Stomach smooth muscle (tissue), 2 donors: ENCODE measurements at regions not wholly inside any gene's neighbourhood (a gene's known extent, or its start where the extent isn't known, plus 50 kb on each side); places are given as distances from the start of the nearest gene placed in this dataset.

Experiments used
- H3K27ac ChIP-seq: one replicate; pipeline ENCODE4 v1.7.0; 2013; ENCODE audit warnings: mild to moderate bottlenecking, low read length, inconsistent platforms
- H3K27me3 ChIP-seq, 2 donors: one replicate each; pipeline ENCODE4 v1.7.0; 2013; ENCODE audit warnings: low read length in 2 of 2; ENCODE audit not compliant: insufficient read depth in 2 of 2, control insufficient read depth in 1 of 2
- H3K36me3 ChIP-seq, 2 donors: one replicate each; pipeline ENCODE4 v1.7.0; 2013; ENCODE audit warnings: low read length in 2 of 2; ENCODE audit not compliant: control insufficient read depth in 2 of 2, insufficient read depth in 2 of 2
- H3K4me1 ChIP-seq: one replicate; pipeline ENCODE4 v1.7.0; 2013; ENCODE audit warnings: low read length; ENCODE audit not compliant: control insufficient read depth, insufficient read depth
- H3K4me3 ChIP-seq, 2 donors: one replicate each; pipeline ENCODE4 v1.7.0; 2013; ENCODE audit warnings: low read length in 2 of 2
- H3K9ac ChIP-seq, 2 donors: one replicate each; pipeline ENCODE4 v1.7.0; 2013; ENCODE audit warnings: low read length in 2 of 2, mild to moderate bottlenecking in 1 of 2
- H3K9me3 ChIP-seq, 2 donors: one replicate each; pipeline ENCODE4 v1.7.0; 2013; ENCODE audit warnings: low read length in 2 of 2; ENCODE audit not compliant: control insufficient read depth in 2 of 2
- donor health status: healthy.
- donor health status: Pancreatic carcinoma.

DNA sequence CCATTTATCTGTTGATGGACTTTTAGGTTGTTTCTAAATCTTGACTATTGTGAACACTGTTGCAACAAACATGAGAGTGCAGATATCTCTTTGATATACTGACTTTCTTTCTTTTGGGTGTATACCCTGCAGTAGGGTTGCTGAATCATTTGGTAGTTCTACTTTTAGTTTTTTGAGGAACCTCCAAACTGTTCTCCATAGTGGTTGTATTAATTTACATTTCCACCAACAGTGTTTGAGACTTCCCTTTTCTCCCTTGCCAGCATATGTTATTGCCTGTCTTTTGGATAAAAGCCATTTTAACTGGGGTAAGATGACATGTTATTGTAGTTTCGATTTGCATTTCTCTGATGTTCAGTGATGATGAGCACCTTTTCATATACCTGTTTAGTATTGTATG, 330.0 kb downstream of the DDX10 start:
- Histone ChIP-seq H3K4me3 (no peak overlapping the region), H3K4me1 (no peaks in the 10 kb centered on the region), H3K9me3 (peaks cover 3 to 4% of the 10 kb centered on the region in 2 donors), H3K27me3 (no peaks in the 10 kb centered on the region), H3K36me3 (no peaks in the 10 kb centered on the region), H3K27ac (no peak overlapping the region), H3K9ac (no peak overlapping the region)

DNA sequence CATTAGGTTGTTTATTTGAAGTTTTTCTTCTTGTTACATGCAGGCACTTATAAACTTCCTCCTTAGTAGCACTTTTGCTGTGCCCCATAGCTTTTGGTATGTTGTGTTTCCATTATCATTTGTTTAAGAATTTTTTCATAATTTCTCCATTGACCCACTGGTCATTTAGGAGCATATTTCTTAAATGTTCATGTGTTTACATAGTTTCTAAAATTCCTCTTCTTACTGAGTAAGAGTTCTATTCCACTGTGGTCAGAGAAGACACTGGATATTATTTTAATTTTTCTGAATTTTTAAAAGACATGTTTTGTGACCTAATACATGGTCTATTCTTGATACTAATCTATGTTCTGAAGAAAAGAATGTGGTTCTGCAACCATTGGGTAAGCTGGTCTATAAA, 333.0 kb downstream of the DDX10 start:
- Histone ChIP-seq H3K9ac (no peak overlapping the region), H3K27ac (no peak overlapping the region), H3K36me3 (no peaks in the 10 kb centered on the region), H3K4me1 (no peaks in the 10 kb centered on the region), H3K9me3 (peaks cover 3 to 7% of the 10 kb centered on the region in 2 donors), H3K4me3 (no peak overlapping the region), H3K27me3 (no peaks in the 10 kb centered on the region)

DNA sequence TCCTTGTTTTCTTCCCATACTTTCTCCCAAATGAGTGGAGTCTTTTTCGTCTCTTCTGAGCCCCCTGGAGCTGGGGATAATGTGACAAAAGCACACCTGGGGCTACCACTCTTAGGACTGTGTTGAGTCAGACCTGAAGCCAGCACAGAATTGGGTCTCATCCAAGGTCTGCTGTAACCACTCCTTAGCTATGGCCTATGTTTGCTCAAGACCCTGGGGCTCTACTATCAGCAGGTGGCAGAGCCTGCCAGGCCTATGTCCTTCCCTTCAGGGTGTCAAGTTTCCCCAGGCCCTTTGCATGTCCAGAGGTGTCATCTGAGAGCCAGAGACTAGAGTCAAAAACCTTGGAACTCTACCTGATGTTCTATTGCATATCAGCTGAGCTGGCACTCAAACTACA, 335.7 kb downstream of the DDX10 start:
- Histone ChIP-seq H3K27me3 (no peaks in the 10 kb centered on the region), H3K9me3 (peaks cover 3 to 6% of the 10 kb centered on the region in 2 donors), H3K27ac (no peak overlapping the region), H3K9ac (no peak overlapping the region), H3K4me3 (no peak overlapping the region), H3K4me1 (no peaks in the 10 kb centered on the region), H3K36me3 (no peaks in the 10 kb centered on the region)

DNA sequence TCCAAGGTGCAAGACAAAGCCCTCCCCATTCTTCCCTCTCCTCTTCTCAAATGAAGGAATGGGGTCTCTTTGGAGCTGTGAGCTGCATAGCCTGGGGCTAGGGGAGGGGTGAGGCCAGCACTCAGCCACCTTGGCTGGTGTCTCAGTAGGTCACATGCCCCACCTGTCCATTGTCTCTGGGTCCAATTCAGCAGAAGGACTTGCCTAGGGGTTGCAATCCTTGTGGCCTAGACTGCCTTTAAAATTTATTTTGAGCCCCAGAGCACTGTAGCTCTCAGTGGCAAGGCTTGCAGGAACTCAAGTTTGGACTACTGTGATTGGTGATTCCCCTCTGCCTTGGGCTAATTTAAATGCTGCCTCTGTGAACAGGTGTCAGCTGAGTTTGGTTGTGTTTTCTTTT, 336.7 kb downstream of the DDX10 start:
- H3K9ac ChIP-seq, result no peak overlapping the region
- peaks cover under 1 to 4% of the 10 kb centered on the region in 2 donors for H3K9me3 ChIP-seq
- H3K27ac ChIP-seq, result no peak overlapping the region
- H3K36me3 ChIP-seq, result no peaks in the 10 kb centered on the region
- no peaks in the 10 kb centered on the region for H3K4me1 ChIP-seq
- H3K27me3 ChIP-seq, result no peaks in the 10 kb centered on the region
- no peak overlapping the region for H3K4me3 ChIP-seq

DNA sequence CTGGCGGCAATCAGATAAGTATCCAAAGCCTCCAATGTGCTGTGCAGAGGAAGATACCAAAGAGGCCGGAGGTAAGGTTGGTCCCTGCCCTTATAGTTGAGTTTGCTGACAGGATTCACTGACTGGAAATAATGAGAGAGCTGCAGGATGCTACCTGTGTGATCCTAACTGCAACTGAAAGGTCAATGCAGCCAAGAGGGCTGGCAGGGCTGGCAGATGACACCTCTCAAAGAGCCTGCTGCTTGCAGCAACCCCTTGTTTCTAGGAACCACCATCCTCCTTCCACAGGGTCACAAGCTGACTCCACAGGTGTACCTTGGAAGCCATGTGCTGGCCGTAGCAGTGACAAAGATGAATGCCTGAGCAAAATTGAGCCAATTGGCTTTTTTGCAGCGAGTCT, 348.1 kb downstream of the DDX10 start:
- no peaks in the 10 kb centered on the region for H3K27me3 ChIP-seq
- no peak overlapping the region for H3K4me3 ChIP-seq
- H3K4me1 ChIP-seq, result no peaks in the 10 kb centered on the region
- no peak overlapping the region for H3K27ac ChIP-seq
- H3K36me3 ChIP-seq, result no peaks in the 10 kb centered on the region
- H3K9me3 ChIP-seq, result no peaks in the 10 kb centered on the region
- no peak overlapping the region for H3K9ac ChIP-seq

DNA sequence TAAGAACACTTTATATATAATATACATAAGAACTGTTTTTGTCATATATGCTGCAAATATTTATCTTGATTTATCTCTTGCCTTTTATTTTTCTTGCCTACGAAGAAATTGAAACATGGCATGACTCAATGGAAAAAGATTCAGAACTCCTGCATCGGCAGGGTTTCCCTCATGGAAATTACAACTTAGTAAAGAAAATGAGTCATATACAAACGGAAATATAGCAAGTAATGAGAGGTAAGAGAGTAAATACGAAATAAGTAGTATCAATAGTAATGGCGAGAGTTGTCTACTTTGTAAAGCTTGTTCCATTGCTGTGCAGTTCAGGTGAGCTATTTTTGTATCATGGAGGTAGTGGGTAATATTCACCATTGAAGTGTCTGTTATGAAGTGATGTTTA, 350.4 kb downstream of the DDX10 start:
- Histone ChIP-seq H3K9ac (no peak overlapping the region), H3K4me3 (no peak overlapping the region), H3K36me3 (no peaks in the 10 kb centered on the region), H3K27ac (no peak overlapping the region), H3K9me3 (no peaks in the 10 kb centered on the region), H3K4me1 (no peaks in the 10 kb centered on the region), H3K27me3 (no peaks in the 10 kb centered on the region)

DNA sequence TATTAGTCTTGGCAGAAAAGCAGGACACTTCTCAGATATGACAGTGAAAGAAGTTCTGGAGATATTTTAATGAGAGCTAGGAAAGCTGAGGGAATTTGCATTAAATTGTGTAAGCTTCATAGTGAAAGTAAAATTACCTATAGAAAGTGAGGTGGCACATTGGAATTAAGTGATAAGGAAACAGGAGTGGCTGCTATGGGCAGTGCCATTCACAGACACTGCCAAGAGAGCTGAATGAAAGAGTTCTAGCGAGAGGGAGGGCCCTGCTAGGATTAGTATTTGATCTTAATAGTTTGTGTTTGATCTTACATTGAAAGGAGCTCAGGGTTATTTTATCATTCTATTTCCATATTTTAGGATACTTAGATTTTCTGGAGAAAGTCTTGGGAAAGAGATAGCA, 351.9 kb downstream of the DDX10 start:
- Histone ChIP-seq H3K27ac (no peak overlapping the region), H3K4me1 (no peaks in the 10 kb centered on the region), H3K36me3 (no peaks in the 10 kb centered on the region), H3K27me3 (no peaks in the 10 kb centered on the region), H3K9ac (no peak overlapping the region), H3K4me3 (no peak overlapping the region), H3K9me3 (no peaks in the 10 kb centered on the region)

DNA sequence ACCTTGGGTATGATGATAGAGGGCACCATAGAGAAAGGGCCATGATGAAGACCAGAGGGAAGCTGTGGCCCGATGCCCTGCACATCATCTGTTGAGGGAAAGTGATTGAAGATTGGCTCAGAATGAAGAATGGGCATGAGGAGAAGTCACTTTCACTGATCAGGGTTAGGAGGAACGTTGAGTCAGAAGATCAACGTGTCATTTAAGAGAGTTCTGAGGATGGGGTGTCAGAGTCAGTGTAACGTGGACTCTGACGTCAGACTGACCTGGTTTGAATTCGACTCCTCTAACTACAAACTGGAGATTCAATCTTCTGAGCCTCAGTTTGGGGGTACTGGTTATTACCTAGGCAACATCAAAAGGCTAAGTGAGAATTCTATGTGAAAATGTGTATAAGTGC, 352.6 kb downstream of the DDX10 start:
- no peak overlapping the region for H3K9ac ChIP-seq
- H3K4me3 ChIP-seq, result no peak overlapping the region
- H3K9me3 ChIP-seq, result no peaks in the 10 kb centered on the region
- no peak overlapping the region for H3K27ac ChIP-seq
- no peaks in the 10 kb centered on the region for H3K4me1 ChIP-seq
- H3K36me3 ChIP-seq, result no peaks in the 10 kb centered on the region
- no peaks in the 10 kb centered on the region for H3K27me3 ChIP-seq

DNA sequence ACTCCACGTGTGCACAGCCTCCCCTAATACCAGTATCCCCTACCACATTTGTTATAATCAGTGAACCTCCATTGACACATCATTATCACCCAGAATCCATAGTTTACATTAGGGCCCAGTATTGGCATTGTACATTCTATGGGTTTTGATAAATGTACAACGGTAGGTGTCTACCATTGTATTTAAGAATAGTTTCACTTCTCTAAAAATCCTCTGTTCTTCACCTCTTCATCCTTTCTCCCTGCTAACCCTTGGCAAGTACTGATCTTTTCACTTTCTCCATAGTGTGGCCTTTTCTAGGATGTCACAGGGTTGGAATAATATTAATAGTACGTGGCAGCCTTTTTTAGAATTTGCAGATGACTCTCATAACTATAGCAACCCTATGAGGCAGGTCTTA, 353.8 kb downstream of the DDX10 start:
- H3K27ac ChIP-seq, result no peak overlapping the region
- no peaks in the 10 kb centered on the region for H3K4me1 ChIP-seq
- no peak overlapping the region for H3K9ac ChIP-seq
- H3K9me3 ChIP-seq, result no peaks in the 10 kb centered on the region
- H3K4me3 ChIP-seq, result no peak overlapping the region
- no peaks in the 10 kb centered on the region for H3K27me3 ChIP-seq
- H3K36me3 ChIP-seq, result no peaks in the 10 kb centered on the region

DNA sequence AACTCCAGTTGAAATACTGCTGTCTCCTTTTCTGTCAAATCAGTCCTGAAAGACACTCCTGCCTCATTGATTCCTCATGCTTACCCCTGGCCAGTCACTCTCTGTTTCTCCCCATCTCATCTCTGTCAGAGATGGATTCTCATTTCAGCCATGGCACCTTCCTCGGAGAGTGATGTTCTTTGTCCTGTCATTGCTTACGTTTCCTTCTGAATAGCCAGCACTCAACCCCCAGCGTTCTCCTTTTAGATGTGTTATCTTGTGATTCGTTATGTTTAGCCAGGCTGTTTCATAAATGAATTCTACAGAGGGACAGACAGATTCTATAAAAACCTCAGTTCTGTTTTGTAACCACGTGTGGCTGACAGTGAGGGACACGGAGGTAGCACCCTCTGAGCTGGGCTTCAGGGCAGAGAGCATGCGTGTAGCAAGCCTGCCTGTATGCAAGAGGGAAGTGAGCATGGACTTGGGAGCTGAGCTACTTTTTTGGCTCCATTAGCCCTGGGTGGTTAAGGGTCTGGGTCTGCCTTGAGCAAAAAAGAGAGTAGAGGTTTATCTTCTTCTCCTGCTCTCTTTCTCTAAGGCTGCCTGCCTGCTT, 354.6 kb downstream of the DDX10 start:
- H3K9ac ChIP-seq, result no peak overlapping the region
- no peaks in the 10 kb centered on the region for H3K27me3 ChIP-seq
- no peaks in the 10 kb centered on the region for H3K9me3 ChIP-seq
- H3K4me3 ChIP-seq, result no peak overlapping the region
- no peaks in the 10 kb centered on the region for H3K4me1 ChIP-seq
- no peaks in the 10 kb centered on the region for H3K36me3 ChIP-seq
- H3K27ac ChIP-seq, result no peak overlapping the region

DNA sequence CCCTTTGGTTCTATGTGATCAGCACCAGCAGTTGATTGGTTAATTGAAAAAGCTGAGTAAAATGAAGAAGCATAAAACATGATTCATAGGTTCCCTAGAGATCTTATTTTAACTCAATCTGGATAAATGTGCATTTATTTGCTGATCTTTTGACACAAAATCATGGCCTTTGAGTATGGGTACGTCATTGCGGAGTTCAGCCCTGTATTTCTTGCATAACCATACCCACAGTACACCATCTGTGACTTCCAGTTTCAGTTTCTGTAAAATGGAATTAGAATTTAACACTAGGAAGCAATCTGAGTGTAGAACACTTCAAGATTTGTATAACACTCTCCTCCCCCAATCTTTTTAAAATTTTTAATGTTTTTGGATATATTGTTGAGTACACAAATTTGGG, 358.2 kb downstream of the DDX10 start:
- Histone ChIP-seq H3K4me3 (no peak overlapping the region), H3K27me3 (no peaks in the 10 kb centered on the region), H3K4me1 (no peaks in the 10 kb centered on the region), H3K9ac (no peak overlapping the region), H3K9me3 (no peaks in the 10 kb centered on the region), H3K36me3 (no peaks in the 10 kb centered on the region), H3K27ac (no peak overlapping the region)
